Nucleus accumbens (tissue), 56 donors: ENCODE measurements at regions not wholly inside any gene's neighbourhood (a gene's known extent, or its start where the extent isn't known, plus 50 kb on each side); places are given as distances from the start of the nearest gene placed in this dataset.

Experiments used
- DNase-seq, 56 donors: peaks; one replicate each; lab custom pipeline; 2025; lab: John Stamatoyannopoulos, UW

DNA sequence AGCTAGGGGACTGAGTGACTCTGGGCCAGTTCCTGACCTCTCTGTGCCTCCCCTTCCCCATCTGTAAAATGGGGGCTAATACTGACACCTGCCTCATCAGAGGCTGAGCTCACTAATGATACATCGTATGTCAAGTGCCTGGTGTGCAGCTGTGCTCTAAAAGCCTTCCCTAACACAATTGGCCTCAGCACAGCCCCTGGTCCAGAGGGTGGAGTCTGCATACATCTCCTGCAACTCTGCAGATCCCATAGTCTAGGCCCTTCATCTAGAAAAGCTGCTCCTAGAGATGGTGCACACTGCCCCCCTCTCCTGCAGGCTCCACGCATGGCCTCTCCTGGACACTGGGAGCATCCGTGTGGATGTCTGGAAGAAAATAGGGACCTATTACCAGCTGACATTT, 255.0 kb downstream of the RPS24 start:
- DNase-seq: no peak

DNA sequence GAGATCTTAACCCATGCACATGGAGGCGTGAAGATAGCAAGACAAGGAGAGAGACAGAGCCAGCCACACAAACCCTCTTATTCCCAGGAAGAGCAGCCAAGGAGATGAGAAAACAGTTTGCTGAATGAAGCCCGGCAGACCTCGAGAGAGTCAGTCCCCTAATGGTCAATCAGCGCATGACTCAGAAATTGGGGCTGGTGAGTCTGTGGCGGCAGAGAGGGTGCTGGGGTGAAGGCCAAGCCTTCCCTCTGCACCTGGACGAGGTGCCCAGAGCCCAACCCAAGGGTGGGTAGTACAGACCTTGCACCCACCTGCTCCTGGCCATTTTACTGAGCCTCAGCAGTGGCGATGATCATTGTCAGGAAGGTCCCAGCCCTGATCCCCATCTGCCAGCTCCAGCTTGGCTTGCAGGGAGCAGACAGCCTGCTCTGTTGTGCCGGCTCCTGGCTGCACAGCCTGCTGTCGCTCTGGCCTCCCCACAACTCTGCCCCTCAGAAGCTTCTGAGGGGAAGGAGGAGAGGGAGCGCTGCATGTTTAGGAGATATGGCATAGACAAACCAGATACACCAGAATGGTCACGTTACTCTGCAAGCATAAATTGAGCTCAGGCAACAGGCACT, 256.6 kb downstream of the RPS24 start:
- peak in 1 of 56 donors; percentile 29 for DNase-seq

DNA sequence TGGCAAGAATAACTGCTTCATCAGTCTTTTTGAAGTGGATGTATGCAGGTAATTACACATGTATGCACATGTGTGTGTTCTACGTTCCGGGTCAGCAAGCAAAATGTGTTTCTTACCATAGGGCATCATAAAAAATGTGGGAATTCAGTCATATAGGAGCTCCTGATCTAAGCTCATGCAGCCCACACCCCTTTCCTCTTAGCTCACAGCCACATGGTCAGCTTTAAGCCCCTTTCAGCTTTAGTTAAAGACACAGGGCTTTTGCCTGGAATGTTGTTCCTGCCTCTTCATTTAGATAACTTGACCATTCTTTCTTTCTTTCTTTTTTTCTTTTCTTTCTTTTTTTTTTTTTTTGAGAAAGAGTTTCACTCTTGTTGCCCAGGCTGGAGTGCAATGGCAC, 258.1 kb downstream of the RPS24 start:
- DNase-seq: no peak

DNA sequence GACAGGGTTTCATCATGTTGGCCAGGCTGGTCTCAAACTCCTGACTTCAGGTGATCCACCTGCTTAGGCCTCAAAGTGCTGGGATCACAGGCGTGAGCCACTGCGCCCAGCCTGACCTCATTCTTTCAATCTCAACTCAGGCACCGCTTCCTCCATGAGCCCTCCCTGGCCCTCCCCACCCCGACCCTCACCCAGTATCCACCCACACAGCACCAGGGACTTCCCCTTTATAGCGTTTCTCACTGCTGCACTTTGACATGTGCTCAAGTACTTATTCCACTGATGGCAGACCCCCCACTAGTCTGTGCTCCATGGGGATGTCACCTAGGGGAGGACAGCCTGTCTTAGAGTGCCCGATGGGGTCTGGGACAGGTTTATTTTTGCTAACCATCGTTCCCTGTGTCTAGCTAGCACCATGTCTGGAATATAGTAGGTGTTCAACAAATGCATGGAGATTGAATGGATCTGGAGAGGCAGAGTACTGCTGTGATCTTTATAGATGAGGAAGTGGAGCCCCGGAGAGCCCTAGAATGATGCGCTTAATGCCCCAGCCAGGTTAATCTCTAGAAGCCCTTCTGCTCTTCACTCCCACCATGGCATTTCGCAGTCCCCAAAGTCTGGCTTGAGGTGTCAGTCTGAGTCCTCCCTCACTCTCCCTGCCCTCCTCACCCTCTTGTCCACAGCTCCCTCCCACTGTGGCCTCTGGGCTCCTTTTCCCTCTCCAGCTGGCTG, 258.8 kb downstream of the RPS24 start:
- no peak for DNase-seq

DNA sequence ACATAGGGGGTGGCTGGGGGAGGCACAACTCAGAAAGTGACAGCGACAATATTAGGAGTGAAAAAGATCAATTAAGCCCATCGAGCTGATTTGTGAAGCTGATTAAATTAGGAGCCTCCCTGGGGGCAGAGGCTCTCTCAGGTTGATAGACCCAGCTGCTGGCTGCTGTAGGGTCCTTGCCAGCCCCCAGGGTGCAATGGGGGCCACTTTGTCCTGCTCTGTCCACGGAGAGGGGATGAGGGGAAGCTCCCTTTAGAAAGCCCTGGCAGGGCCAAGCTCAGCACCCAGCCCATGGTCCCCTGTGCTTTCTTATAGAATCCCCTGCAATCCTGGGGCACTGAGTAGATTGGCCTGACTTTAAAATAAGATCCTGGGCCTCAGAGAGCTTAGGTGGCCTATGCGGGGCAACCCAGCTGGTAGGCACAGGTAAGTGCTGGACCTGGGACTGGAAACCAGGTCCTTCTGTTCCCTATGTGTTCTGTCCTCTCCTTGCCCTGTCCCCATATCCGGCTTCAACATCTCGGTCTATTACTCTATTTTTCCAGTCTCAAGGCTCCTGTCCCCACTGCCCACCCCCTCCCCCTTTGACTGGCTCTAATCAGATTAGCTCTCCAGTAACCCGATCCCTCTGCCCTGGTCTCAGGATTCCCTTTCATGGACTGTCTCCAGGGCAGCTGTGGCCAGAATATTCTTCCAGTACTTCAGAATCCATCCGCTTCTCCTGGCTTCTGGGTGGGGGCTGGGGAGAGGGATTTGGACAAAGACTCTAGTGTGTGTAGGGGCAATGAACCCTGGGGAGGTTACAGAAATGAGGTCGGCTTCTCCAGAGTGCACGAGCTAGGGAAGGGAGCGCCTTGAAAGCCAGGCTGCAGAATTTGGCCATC, 259.6 kb downstream of the RPS24 start:
- DNase-seq: peak in 8 of 56 donors; percentile 4 to 35 (median 20)

DNA sequence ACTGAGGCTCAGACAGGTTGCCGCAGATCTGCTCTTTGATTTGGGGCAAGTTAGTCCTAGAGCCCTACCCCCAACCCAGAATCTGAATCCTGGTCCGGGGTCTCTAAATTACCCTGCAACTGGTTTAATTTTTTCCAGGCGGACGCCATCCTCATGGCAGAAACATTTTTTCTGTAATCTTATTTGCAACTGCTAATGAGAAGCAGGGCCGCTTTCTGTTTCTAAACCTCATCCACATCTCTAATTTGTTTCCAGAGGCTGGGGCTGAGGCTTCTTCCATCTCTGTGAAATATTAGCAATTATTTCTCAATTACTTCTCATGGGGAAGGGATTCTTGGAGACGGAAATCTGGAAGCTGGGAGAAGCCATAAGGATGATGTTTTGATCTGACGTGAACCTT, 261.6 kb downstream of the RPS24 start:
- DNase-seq: no peak

DNA sequence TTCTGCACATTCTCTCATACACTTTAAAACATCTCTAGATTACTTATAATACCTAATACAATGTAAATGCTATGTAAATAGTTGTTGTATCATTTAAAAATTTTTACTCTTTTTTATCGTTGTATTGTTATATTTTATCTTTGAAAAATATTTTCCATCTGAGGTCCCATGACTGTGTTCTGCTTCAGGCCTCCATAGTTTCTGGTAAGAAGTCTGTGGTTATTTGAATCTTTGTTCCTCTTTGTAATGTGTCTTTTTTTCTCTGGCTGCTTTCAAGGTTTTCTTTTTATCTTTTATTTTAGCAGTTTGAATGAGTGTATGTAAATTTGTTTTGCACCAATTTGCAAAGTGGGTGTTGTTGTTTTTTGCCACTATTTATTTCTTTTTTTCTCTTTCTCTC, 263.1 kb downstream of the RPS24 start:
- DNase-seq: no peak

DNA sequence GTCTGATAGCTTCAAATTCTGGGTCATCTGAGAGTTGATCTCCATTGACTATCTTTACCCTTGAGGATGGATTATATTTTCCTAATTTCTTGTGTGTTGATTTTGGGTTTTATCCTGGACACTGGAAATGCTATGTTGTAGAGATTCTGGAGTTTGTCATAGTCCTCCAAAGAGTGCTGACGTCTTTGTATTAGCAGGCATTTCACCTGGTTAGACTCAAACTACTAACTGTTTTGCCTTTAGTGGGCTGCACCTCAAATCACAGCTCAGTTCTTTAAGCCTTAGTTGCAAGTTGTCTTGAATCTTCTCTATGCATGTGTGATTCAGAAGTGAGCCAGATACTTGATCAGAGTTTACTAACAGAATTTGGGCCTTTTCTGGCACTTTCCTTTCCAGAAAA, 264.3 kb downstream of the RPS24 start:
- DNase-seq: no peak

DNA sequence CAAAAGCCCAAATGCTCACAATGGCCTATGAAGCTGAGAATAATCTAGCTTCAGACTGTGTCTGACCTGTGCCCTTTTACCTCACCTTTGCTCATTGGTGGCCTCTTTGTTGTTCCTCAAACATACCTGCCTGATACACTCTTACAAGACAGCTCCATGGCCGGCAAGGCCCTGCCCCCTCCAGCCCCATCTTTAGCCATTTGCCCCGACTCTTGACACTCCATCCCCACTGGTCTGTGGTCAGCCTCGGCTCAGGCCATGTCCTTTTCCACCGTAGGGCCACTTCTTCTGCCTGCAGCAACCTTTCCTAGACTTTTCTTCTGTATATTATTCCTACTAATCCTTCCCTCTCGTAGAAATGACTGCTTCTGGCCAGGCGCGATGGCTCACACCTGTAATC, 265.2 kb downstream of the RPS24 start:
- no peak for DNase-seq

DNA sequence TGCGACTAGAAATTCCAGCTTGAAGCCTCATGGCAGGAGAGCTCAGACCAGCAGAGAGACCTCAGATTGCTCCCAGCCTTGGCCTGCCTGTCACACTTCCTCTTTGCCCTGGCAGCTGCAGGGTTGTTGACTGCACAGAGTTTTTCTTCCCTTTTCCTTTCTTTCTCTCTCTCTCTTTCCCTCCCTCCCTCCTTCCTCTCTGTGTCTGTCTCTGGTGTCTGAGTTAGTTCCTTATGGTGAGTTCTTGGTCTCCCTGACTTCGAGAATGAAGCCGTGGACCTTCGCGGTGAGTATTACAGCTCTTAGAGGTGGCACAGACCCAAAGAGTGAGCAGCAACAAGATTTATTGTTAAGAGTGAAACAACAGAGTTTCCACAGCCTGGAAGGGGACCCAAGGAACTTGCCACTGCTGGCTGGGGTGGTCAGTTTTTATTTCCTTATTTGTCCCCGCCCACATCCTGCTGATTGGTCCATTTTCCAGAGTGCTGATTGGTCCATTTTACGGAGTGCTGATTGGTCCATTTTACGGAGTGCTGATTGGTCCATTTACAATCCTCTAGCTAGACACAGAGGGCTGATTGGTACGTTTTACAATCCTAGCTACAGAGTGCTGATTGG, 266.3 kb downstream of the RPS24 start:
- DNase-seq: peak in 1 of 56 donors; percentile 19

DNA sequence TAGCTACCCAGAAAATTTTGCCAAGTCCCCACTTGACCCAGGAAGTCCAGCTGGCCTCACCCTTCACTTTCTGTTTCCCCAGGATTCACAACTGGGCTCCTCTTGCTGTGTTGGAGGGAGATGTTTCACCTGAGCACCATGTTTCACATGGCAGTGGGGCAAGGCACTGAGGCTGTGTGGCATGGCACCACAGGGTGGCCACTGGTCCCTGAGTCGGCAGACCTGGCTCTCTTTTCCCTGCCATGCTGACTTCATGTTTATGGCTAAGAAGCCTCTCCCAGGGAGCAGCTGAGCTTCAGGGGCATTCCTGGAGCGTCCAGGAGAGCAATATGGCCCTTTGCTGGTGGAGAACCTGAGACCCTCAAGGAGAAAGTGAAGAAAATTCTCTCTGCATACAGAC, 266.9 kb downstream of the RPS24 start:
- DNase-seq: no peak

DNA sequence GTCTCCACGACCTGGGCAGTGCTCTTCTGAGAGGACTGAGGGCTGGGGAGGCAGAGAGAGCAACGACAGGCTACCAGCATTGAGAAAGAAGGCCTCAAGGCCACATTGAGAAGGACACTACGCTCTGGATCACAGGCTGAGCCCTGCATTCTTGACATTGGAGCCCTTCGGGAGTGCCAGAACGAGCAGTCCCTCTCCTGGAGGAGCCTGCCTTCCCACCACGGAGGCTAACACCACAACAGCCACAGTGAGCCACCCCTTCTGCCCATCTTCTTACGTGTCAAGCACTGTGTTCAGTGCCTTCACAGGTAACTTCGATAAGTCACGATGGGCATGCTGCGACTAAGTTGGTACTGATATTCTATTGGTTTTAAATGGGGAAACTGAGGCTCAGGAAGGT, 267.8 kb downstream of the RPS24 start:
- no peak for DNase-seq

DNA sequence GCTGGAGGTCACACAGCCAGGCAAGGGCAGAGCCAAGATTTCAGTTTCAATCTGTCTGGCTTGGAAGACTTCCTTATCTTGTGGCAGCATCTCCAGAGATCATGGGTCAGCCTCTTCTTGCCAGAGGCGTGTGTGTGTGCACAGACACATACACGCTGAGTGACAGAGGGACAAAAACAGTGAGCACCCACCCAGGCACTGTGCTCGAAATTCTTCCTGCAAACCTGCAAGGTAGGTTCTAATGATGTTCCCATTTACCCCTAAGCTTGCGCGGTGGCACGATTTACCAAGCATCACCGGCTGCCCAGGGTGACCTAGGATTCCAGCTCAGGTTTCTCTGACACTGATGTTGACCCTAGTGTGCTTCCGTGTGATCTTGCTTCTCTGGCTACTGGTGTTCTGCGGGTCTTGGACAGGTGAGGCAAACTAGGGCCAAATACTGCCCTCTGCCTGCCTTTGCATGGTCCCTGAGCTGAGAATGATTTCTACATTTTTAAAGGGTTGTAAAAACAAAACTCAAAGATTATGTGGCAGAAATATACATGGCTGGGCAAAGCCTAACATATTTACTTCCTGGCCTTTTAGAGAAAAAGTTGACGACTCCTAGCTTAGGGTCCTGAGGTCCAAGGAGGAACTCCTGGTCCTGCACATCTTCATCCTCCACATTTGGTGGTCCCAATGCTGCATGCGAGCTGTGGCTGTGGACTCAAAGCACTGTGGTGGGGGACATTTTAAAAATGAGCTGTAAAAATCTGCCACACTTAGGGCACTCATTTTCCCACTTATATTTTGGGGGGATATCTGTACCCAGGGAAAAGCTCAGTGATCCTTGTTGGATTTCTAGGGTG, 268.5 kb downstream of the RPS24 start:
- DNase-seq: peak in 1 of 56 donors; percentile 10

DNA sequence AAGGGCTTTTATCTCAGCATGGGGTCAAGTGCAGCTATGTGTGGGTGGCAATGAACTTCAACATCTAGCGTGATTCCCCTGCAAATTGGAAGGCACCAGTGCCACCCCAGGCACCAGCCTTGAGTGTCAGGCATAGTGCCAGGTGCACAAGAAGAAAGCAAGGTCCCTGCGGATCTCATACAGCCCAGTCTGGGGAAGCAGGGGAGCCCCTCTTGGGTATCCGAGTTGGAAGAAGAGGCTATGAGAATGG, 269.0 kb downstream of the RPS24 start:
- DNase-seq: peak in 2 of 56 donors; percentile 52 to 69

DNA sequence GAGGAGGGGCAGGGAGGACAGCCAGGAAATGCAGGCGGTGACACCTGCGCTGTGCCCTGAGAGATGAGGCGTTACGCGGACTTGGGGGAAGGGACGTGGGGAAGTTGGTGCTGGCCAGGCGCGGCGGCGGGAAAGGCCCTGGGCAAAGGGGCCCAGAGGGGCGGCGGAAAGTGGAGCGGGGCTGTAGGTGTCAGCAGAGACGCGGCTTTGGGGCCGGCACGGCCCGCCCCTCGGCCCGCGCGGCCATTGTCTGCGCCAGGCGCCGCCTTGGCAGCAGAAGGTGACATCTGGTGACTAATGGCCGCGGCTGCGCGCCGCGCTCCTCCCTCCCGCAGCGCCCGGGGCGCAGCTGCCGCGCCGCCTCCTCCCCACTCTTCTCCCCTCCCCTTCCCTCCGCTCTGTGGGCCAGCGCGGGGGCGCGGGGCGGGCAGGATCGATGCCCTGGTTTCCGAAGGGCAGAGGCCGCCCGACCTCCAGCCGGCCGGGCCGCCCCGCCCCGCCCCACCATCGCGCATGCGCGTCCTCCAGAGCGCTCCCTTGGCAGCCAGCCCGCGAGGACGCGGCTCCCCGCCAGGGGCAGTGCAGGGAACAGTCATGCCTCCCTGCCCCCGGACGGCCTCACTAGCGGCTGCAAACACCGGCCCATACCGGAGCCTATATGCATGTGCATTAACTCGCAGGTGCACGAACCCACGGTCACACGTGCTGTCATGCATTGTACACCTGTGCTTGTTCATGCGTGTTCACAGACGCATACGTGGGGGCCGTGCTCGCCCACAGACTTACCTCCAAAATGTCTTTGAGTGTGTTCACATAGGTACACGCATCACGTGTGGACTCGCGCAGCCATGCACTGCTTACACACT, 269.6 kb downstream of the RPS24 start:
- peak; percentile 48 to 98 (median 94) for DNase-seq

DNA sequence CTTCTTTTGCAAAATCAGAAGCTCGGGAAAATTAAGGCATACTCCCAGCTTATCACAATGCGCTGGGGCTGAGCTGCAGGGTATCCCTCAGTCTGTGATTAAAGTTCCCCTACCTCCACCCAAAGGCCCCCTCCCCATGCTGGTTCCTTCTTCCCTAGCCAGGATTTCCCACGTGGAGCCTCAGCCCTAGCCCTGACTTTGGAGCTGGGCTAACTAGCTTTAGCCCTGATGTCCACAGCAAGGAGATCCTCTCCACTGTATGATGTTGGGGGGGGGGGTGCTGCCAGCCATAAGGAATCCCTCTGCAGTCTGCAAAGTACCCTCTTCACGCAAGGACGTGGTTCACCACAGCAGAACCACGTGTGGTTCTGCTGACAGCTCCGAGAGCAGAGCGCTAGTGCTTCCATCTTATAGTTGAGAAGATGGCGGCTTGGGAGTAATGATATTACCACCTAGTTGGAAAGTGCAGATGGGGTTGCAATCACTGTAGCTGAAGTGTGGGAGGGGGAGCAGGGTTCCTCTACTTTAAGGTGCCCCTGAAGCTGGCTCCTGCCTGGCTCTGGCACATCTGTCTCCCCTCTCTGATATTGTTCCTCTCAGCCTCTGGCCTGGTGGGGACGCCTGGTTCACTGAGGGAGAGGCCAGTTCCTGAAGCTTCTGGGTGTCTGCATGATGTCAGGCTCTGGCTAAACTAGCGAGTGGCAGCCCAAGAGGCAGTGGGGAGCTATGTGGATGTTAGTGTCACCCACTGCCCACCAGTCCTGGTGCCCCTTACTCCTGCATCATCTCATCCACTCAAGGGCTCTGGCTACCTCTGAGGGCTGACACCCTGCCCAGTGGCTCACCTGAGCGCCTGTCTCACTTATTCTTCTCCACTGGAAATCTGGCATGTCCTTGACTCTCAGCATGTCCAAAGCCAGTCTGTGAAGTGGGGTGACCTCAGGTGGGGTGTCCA, 270.7 kb downstream of the RPS24 start:
- DNase-seq: no peak

DNA sequence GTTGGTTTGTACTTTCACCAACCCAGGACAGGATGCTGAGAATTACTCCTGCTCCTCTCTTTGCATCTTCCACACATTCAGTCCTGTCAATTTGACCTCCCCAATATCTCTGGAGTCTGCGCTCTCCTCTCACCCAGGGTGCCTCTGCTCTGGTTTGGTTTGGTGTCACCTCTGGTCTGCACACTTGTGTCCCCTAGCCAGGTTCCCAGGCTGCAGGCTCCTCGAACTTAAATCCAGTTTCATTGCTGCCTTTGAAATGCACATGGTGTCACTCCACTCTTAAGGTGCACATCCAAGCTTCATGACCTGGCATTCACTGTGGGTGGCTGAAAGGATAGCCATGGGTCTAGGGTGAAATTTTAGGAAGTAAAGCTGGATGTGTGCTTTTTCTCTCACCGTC, 271.6 kb downstream of the RPS24 start:
- DNase-seq: no peak

DNA sequence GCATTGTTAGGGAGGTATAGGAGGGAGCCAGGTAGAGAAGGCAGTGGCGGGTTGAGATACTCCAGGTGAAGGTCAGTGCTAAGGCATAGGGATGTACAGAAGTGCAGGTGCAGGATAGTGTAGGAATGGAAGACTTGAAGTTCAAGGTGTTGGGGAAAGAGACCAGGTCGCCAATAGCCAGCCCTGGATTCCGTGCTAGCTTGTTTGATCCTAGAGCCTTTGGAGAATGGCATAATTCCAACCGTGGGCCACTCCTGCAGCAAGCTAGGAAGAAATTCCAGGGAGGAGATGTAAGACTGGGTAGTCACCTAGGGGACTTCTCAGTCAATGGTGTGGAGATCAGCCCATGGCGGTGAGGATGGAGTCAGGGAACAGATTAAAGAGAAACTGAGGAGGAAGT, 272.7 kb downstream of the RPS24 start:
- DNase-seq: no peak
